ENCODE measurements at regions not wholly inside any gene's neighbourhood (a gene's known extent, or its start where the extent isn't known, plus 50 kb on each side); places are given as distances from the start of the nearest gene placed in this dataset.

GRCh38 chr5:6215891-6216290 is 162.5 kb downstream of the MED10 start:
- Histone ChIP-seq H3F3A (ENCODE audit: insufficient read depth) (no peaks in the 10 kb centered on the region), H3K27me3 (replicated peaks; ENCODE audit: insufficient read depth) (no peaks in the 10 kb centered on the region), H3K79me2 (ENCODE audit: insufficient read depth) (no peaks in the 10 kb centered on the region), H3K27ac (no peak overlapping the region), H3K4me1 (ENCODE audit: insufficient read depth) (no peaks in the 10 kb centered on the region), H3K9me2 (ENCODE audit: insufficient read depth) (no peaks in the 10 kb centered on the region), H3K9me3 (ENCODE audit: low read depth) (no peaks in the 10 kb centered on the region), H3K36me3 (ENCODE audit: low read depth) (no peaks in the 10 kb centered on the region), H2AFZ (no peak overlapping the region), H3K4me3 (no peak overlapping the region), H3K9ac (no peak overlapping the region), H3K4me2 (ENCODE audit: unreplicated experiment) (no peak overlapping the region), H4K20me1 (ENCODE audit: insufficient read depth) (no peaks in the 10 kb centered on the region)
- DNase-seq: no peak
- 30 to 37% methylated on average over 8 of the region's 8 CpGs for WGBS, 2 experiments (ENCODE audit: low coverage in 1 of 2, low lambda C conversion rate in 2 of 2, missing lambda C conversion rate in 2 of 2)
- in situ Hi-C loops (cut with MboI): no loop called here
- TF ChIP-seq EZH2 (IDR thresholded peaks at IDR 0.05; ENCODE audit: insufficient read depth, poor library complexity, severe bottlenecking) (no peak), EZH2phosphoT487 (IDR thresholded peaks at IDR 0.05; ENCODE audit: insufficient read depth, low read depth) (no peak)

GRCh38 chr5:6212244-6212643 is 166.1 kb downstream of the MED10 start:
- Histone ChIP-seq H3K36me3 (ENCODE audit: low read depth) (no peaks in the 10 kb centered on the region), H3K9me3 (ENCODE audit: low read depth) (no peaks in the 10 kb centered on the region), H2AFZ (no peak overlapping the region), H3F3A (ENCODE audit: insufficient read depth) (no peaks in the 10 kb centered on the region), H3K9me2 (ENCODE audit: insufficient read depth) (no peaks in the 10 kb centered on the region), H3K27ac (no peak overlapping the region), H3K4me2 (ENCODE audit: unreplicated experiment) (no peak overlapping the region), H3K27me3 (replicated peaks; ENCODE audit: insufficient read depth) (no peaks in the 10 kb centered on the region), H3K9ac (no peak overlapping the region), H3K4me1 (ENCODE audit: insufficient read depth) (no peaks in the 10 kb centered on the region), H4K20me1 (ENCODE audit: insufficient read depth) (no peaks in the 10 kb centered on the region), H3K4me3 (no peak overlapping the region), H3K79me2 (ENCODE audit: insufficient read depth) (no peaks in the 10 kb centered on the region)
- WGBS, 2 experiments (ENCODE audit: low coverage in 1 of 2, low lambda C conversion rate in 2 of 2, missing lambda C conversion rate in 2 of 2): 0 to 3% methylated on average over 1 of the region's 1 CpG
- TF ChIP-seq EZH2phosphoT487 (IDR thresholded peaks at IDR 0.05; ENCODE audit: insufficient read depth, low read depth): no peak
- no peak for TF ChIP-seq EZH2 (IDR thresholded peaks at IDR 0.05; ENCODE audit: insufficient read depth, poor library complexity, severe bottlenecking)
- in situ Hi-C loops (cut with MboI): no loop called here
- DNase-seq: no peak

GRCh38 chr5:6206501-6206900 is 171.8 kb downstream of the MED10 start:
- Histone ChIP-seq H3K79me2 (ENCODE audit: insufficient read depth) (no peaks in the 10 kb centered on the region), H3F3A (ENCODE audit: insufficient read depth) (no peaks in the 10 kb centered on the region), H4K20me1 (ENCODE audit: insufficient read depth) (no peaks in the 10 kb centered on the region), H3K9me2 (ENCODE audit: insufficient read depth) (no peaks in the 10 kb centered on the region), H3K4me1 (ENCODE audit: insufficient read depth) (no peaks in the 10 kb centered on the region), H2AFZ (no peak overlapping the region), H3K9me3 (ENCODE audit: low read depth) (no peaks in the 10 kb centered on the region), H3K27ac (no peak overlapping the region), H3K27me3 (replicated peaks; ENCODE audit: insufficient read depth) (no peaks in the 10 kb centered on the region), H3K4me2 (ENCODE audit: unreplicated experiment) (no peak overlapping the region), H3K4me3 (no peak overlapping the region), H3K9ac (no peak overlapping the region), H3K36me3 (ENCODE audit: low read depth) (no peaks in the 10 kb centered on the region)
- DNase-seq: no peak
- TF ChIP-seq EZH2 (IDR thresholded peaks at IDR 0.05; ENCODE audit: insufficient read depth, poor library complexity, severe bottlenecking): no peak
- TF ChIP-seq EZH2phosphoT487 (IDR thresholded peaks at IDR 0.05; ENCODE audit: insufficient read depth, low read depth): no peak
- WGBS, 2 experiments (ENCODE audit: low coverage in 1 of 2, low lambda C conversion rate in 2 of 2, missing lambda C conversion rate in 2 of 2): 0% methylated on average over 1 of the region's 1 CpG
- in situ Hi-C loops (cut with MboI): no loop called here

GRCh38 chr5:6202968-6203365 is 175.4 kb downstream of the MED10 start:
- no peaks in the 10 kb centered on the region for H3K79me2 ChIP-seq (ENCODE audit: insufficient read depth)
- no peaks in the 10 kb centered on the region for H3K36me3 ChIP-seq (ENCODE audit: low read depth)
- 11 to 17% methylated on average over 4 of the region's 4 CpGs for WGBS, 2 experiments (ENCODE audit: low coverage in 1 of 2, low lambda C conversion rate in 2 of 2, missing lambda C conversion rate in 2 of 2)
- no peaks in the 10 kb centered on the region for H3K9me2 ChIP-seq (ENCODE audit: insufficient read depth)
- no peak overlapping the region for H2AFZ ChIP-seq
- H3F3A ChIP-seq (ENCODE audit: insufficient read depth): 0 out of 2 replicates have a peak, but pooled peaks cover 5% of the 10 kb centered on the region
- no peaks in the 10 kb centered on the region for H3K4me1 ChIP-seq (ENCODE audit: insufficient read depth)
- H3K9ac ChIP-seq: no peak overlapping the region
- no peaks in the 10 kb centered on the region for H4K20me1 ChIP-seq (ENCODE audit: insufficient read depth)
- H3K4me3 ChIP-seq: no peak overlapping the region
- in situ Hi-C loops (cut with MboI): no loop called here
- no peaks in the 10 kb centered on the region for H3K9me3 ChIP-seq (ENCODE audit: low read depth)
- no peaks in the 10 kb centered on the region for H3K27me3 ChIP-seq (replicated peaks; ENCODE audit: insufficient read depth)
- H3K27ac ChIP-seq: no peak overlapping the region
- TF ChIP-seq EZH2phosphoT487 (IDR thresholded peaks at IDR 0.05; ENCODE audit: insufficient read depth, low read depth) (no peak), EZH2 (IDR thresholded peaks at IDR 0.05; ENCODE audit: insufficient read depth, poor library complexity, severe bottlenecking) (no peak)
- DNase-seq: no peak
- H3K4me2 ChIP-seq (ENCODE audit: unreplicated experiment): no peak overlapping the region

Measured in GM23248 (cell line).